ENCODE measurements at regions not wholly inside any gene's neighbourhood (a gene's known extent, or its start where the extent isn't known, plus 50 kb on each side); places are given as distances from the start of the nearest gene placed in this dataset.

- TF ChIP-seq EGR1 (IDR thresholded peaks at IDR 0.05) (no peak), TAF1 (IDR thresholded peaks at IDR 0.05; ENCODE audit: low read depth) (no peak), RAD21 (IDR thresholded peaks at IDR 0.05; ENCODE audit: low read depth) (no peak), TCF12 (IDR thresholded peaks at IDR 0.05; ENCODE audit: low read depth) (no peak), MAX (IDR thresholded peaks at IDR 0.05) (no peak)
These were observed 220.1 kb upstream of the RNF32 start for GRCh38 chr7:156420496-156420895.

Measured in Ishikawa (cell line).